ENCODE measurements at regions not wholly inside any gene's neighbourhood (a gene's known extent, or its start where the extent isn't known, plus 50 kb on each side); places are given as distances from the start of the nearest gene placed in this dataset.

- DNase-seq (ENCODE audit: low spot score): no peak
Measured at GRCh38 chr18:70994116-70994515, 705.3 kb downstream of the SOCS6 start.

GRCh38 chr18:70991577-70991976 is 702.7 kb downstream of the SOCS6 start:
- no peak for DNase-seq (ENCODE audit: low spot score)

GRCh38 chr18:70985948-70986347 is 697.1 kb downstream of the SOCS6 start:
- DNase-seq (ENCODE audit: low spot score): no peak

GRCh38 chr18:70982292-70982691 is 693.4 kb downstream of the SOCS6 start:
- no peak for DNase-seq (ENCODE audit: low spot score)

GRCh38 chr18:70981400-70982140 is 692.7 kb downstream of the SOCS6 start:
- no peak for DNase-seq (ENCODE audit: low spot score)

- DNase-seq (ENCODE audit: low spot score): no peak
Measured at GRCh38 chr18:70973626-70974025, 684.8 kb downstream of the SOCS6 start.

GRCh38 chr18:70966419-70966818 is 677.6 kb downstream of the SOCS6 start:
- no peak for DNase-seq (ENCODE audit: low spot score)

GRCh38 chr18:70961939-70962338 is 673.1 kb downstream of the SOCS6 start:
- DNase-seq (ENCODE audit: low spot score): no peak

- no peak for DNase-seq (ENCODE audit: low spot score)
Measured at GRCh38 chr18:70956554-70956953, 667.7 kb downstream of the SOCS6 start.

GRCh38 chr18:70936160-70936559 is 647.3 kb downstream of the SOCS6 start:
- DNase-seq (ENCODE audit: low spot score): no peak

GRCh38 chr18:70931942-70932814 is 643.3 kb downstream of the SOCS6 start:
- DNase-seq (ENCODE audit: low spot score): peak; percentile 4

GRCh38 chr18:70920840-70921374 is 632.1 kb downstream of the SOCS6 start:
- DNase-seq (ENCODE audit: low spot score): no peak

- DNase-seq (ENCODE audit: low spot score): no peak
Measured at GRCh38 chr18:70907673-70908072, 618.8 kb downstream of the SOCS6 start.

- no peak for DNase-seq (ENCODE audit: low spot score)
Measured at GRCh38 chr18:70892381-70892780, 603.5 kb downstream of the SOCS6 start.

- DNase-seq (ENCODE audit: low spot score): no peak
Measured at GRCh38 chr18:70870292-70870691, 581.4 kb downstream of the SOCS6 start.

GRCh38 chr18:70848329-70848728 is 559.5 kb downstream of the SOCS6 start:
- DNase-seq (ENCODE audit: low spot score): no peak

- DNase-seq (ENCODE audit: low spot score): no peak
Measured at GRCh38 chr18:70840649-70841048, 551.8 kb downstream of the SOCS6 start.

GRCh38 chr18:70827632-70828031 is 538.8 kb downstream of the SOCS6 start:
- no peak for DNase-seq (ENCODE audit: low spot score)

GRCh38 chr18:70826571-70826970 is 537.7 kb downstream of the SOCS6 start:
- DNase-seq (ENCODE audit: low spot score): no peak

GRCh38 chr18:70822691-70823090 is 533.8 kb downstream of the SOCS6 start:
- DNase-seq (ENCODE audit: low spot score): no peak

GRCh38 chr18:70822117-70822516 is 533.3 kb downstream of the SOCS6 start:
- DNase-seq (ENCODE audit: low spot score): no peak

- no peak for DNase-seq (ENCODE audit: low spot score)
Measured at GRCh38 chr18:70808481-70809056, 519.7 kb downstream of the SOCS6 start.

All from SW480 (cell line).